ENCODE measurements at regions not wholly inside any gene's neighbourhood (a gene's known extent, or its start where the extent isn't known, plus 50 kb on each side); places are given as distances from the start of the nearest gene placed in this dataset.

DNA sequence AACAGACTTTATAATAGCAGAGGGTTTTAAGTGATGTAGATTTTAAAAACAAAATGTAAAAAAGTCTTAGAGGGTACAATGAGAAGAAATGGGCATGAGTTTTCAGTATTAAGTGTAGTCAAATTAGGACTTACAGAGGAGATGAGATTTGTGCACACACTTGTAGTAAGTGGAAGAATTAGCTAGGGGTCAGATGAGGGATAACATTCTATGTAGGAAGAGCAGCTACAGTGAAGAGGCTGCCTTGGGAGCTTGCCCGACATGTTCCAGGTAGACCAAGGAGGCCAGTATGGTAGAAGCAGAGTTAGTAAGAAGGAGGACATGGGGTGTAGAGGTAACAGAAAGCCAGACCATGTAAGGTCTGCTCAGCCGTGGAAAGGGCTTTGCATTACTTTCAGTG, 189.2 kb upstream of the DSEL start:
- H3K9me2 ChIP-seq (replicated peaks; ENCODE audit: control insufficient read depth, low read length): no peaks in the 10 kb centered on the region

DNA sequence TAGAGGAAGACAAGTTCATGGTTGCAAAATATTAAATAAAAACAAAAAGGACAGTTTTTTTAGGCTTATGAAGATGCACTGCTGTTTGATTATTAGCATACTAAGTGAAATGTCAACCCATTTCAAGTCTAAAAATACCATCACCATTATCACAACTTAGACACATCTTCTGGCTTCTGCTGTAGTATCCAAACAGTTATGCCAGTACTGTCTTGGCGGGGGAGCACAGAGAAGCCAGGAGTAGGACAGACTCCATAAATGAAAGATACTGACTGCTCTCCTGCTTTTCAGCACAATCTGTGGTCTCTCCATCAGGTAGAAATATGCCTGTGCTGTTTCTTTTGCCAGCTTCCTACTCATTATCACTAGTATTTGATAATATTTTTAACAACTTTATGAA, 179.2 kb upstream of the DSEL start:
- Histone ChIP-seq H3K27ac (ENCODE audit: low read depth, low read length) (no peak overlapping the region), H3K9me2 (replicated peaks; ENCODE audit: control insufficient read depth, low read length) (no peaks in the 10 kb centered on the region), H3K36me3 (ENCODE audit: control insufficient read depth, low read length) (no peaks in the 10 kb centered on the region), H3K79me2 (ENCODE audit: control insufficient read depth, low read length) (no peaks in the 10 kb centered on the region), H3K4me2 (ENCODE audit: low read length) (no peak overlapping the region), H4K20me1 (ENCODE audit: control insufficient read depth, insufficient read depth, low read depth, low read length) (no peaks in the 10 kb centered on the region), H3K27me3 (ENCODE audit: control insufficient read depth, low read length) (no peaks in the 10 kb centered on the region), H3K9me3 (ENCODE audit: control insufficient read depth, insufficient read depth, low read length) (no peaks in the 10 kb centered on the region), H3F3A (ENCODE audit: control insufficient read depth, insufficient read depth) (no peaks in the 10 kb centered on the region), H3K4me3 (ENCODE audit: low read length) (no peak overlapping the region), H3K4me1 (ENCODE audit: control insufficient read depth, low read length) (no peaks in the 10 kb centered on the region)
- TF ChIP-seq, protein P1, sequence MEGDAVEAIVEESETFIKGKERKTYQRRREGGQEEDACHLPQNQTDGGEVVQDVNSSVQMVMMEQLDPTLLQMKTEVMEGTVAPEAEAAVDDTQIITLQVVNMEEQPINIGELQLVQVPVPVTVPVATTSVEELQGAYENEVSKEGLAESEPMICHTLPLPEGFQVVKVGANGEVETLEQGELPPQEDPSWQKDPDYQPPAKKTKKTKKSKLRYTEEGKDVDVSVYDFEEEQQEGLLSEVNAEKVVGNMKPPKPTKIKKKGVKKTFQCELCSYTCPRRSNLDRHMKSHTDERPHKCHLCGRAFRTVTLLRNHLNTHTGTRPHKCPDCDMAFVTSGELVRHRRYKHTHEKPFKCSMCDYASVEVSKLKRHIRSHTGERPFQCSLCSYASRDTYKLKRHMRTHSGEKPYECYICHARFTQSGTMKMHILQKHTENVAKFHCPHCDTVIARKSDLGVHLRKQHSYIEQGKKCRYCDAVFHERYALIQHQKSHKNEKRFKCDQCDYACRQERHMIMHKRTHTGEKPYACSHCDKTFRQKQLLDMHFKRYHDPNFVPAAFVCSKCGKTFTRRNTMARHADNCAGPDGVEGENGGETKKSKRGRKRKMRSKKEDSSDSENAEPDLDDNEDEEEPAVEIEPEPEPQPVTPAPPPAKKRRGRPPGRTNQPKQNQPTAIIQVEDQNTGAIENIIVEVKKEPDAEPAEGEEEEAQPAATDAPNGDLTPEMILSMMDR (IDR thresholded peaks at IDR 0.05; ENCODE audit: low read depth, low read length, poor library complexity, severe bottlenecking): no peak
- TF ChIP-seq EZH2phosphoT487 (IDR thresholded peaks at IDR 0.05; ENCODE audit: borderline replicate concordance, low read length): no peak

More for the DNA sequence above, 189.2 kb upstream of the DSEL start:
- Histone ChIP-seq H3K36me3 (ENCODE audit: control insufficient read depth, low read length) (no peaks in the 10 kb centered on the region), H3K9me3 (ENCODE audit: control insufficient read depth, insufficient read depth, low read length) (no peaks in the 10 kb centered on the region), H3K4me2 (ENCODE audit: low read length) (no peak overlapping the region), H3K27me3 (ENCODE audit: control insufficient read depth, low read length) (no peaks in the 10 kb centered on the region), H3K4me1 (ENCODE audit: control insufficient read depth, low read length) (no peaks in the 10 kb centered on the region), H4K20me1 (ENCODE audit: control insufficient read depth, insufficient read depth, low read depth, low read length) (no peaks in the 10 kb centered on the region), H3F3A (ENCODE audit: control insufficient read depth, insufficient read depth) (no peaks in the 10 kb centered on the region), H3K4me3 (ENCODE audit: low read length) (no peak overlapping the region), H3K27ac (ENCODE audit: low read depth, low read length) (no peak overlapping the region), H3K79me2 (ENCODE audit: control insufficient read depth, low read length) (no peaks in the 10 kb centered on the region)
- TF ChIP-seq EZH2phosphoT487 (IDR thresholded peaks at IDR 0.05; ENCODE audit: borderline replicate concordance, low read length): no peak
- TF ChIP-seq, protein P1 (IDR thresholded peaks at IDR 0.05; ENCODE audit: low read depth, low read length, poor library complexity, severe bottlenecking): no peak

DNA sequence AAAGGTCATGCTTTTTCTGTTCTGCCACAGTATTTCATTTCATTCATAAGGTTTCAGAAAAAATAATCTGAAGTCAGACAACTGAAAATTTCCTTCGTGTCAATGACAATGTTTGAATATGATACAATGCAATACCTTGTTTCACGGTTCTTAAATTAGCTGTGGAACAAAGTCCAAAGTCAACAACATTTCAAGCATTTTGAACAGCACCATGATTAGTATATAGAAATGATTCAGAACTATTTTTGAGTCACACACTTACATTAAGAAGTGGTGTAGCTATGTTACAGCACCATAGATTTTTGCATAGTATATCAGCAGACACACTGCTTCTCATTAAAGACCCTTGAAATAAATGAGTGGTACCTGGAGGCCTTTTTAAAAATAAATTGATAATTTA, 178.3 kb upstream of the DSEL start:
- H3F3A ChIP-seq (ENCODE audit: control insufficient read depth, insufficient read depth): no peaks in the 10 kb centered on the region
- TF ChIP-seq, protein P1 (IDR thresholded peaks at IDR 0.05; ENCODE audit: low read depth, low read length, poor library complexity, severe bottlenecking): no peak
- no peak for TF ChIP-seq EZH2phosphoT487 (IDR thresholded peaks at IDR 0.05; ENCODE audit: borderline replicate concordance, low read length)
- no peaks in the 10 kb centered on the region for H3K36me3 ChIP-seq (ENCODE audit: control insufficient read depth, low read length)
- H4K20me1 ChIP-seq (ENCODE audit: control insufficient read depth, insufficient read depth, low read depth, low read length): no peaks in the 10 kb centered on the region
- no peak overlapping the region for H3K4me2 ChIP-seq (ENCODE audit: low read length)
- no peaks in the 10 kb centered on the region for H3K9me2 ChIP-seq (replicated peaks; ENCODE audit: control insufficient read depth, low read length)
- H3K27me3 ChIP-seq (ENCODE audit: control insufficient read depth, low read length): no peaks in the 10 kb centered on the region
- no peaks in the 10 kb centered on the region for H3K79me2 ChIP-seq (ENCODE audit: control insufficient read depth, low read length)
- no peaks in the 10 kb centered on the region for H3K4me1 ChIP-seq (ENCODE audit: control insufficient read depth, low read length)
- H3K9me3 ChIP-seq (ENCODE audit: control insufficient read depth, insufficient read depth, low read length): no peaks in the 10 kb centered on the region
- no peak overlapping the region for H3K27ac ChIP-seq (ENCODE audit: low read depth, low read length)
- H3K4me3 ChIP-seq (ENCODE audit: low read length): no peak overlapping the region

DNA sequence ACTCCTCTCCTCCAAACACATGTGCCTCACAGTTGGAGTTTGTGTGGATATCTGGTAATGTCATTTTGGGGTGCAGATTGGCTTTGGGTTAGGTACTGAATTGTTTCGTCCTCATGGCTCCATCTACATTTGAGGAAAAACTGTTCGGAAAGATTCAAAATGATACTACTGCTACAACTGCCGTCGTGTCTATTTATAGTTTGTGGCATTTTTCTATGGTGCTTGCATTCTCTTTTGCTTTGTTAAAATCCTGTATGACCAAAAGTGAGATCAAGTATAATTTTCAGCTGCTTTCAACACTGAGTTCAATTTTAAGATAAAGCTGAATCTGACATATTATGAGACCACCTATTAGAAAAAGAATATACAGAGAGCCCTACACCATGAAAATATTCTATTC, 176.3 kb upstream of the DSEL start:
- no peak for TF ChIP-seq EZH2phosphoT487 (IDR thresholded peaks at IDR 0.05; ENCODE audit: borderline replicate concordance, low read length)
- TF ChIP-seq, protein P1 (IDR thresholded peaks at IDR 0.05; ENCODE audit: low read depth, low read length, poor library complexity, severe bottlenecking): no peak

More for the DNA sequence above, 176.3 kb upstream of the DSEL start:
- no peaks in the 10 kb centered on the region for H3K79me2 ChIP-seq (ENCODE audit: control insufficient read depth, low read length)
- H3K4me1 ChIP-seq (ENCODE audit: control insufficient read depth, low read length): no peaks in the 10 kb centered on the region
- H3K27ac ChIP-seq (ENCODE audit: low read depth, low read length): no peak overlapping the region
- H3K36me3 ChIP-seq (ENCODE audit: control insufficient read depth, low read length): no peaks in the 10 kb centered on the region
- H3K4me2 ChIP-seq (ENCODE audit: low read length): no peak overlapping the region
- H3K9me3 ChIP-seq (ENCODE audit: control insufficient read depth, insufficient read depth, low read length): no peaks in the 10 kb centered on the region
- H3K27me3 ChIP-seq (ENCODE audit: control insufficient read depth, low read length): no peaks in the 10 kb centered on the region
- no peaks in the 10 kb centered on the region for H3F3A ChIP-seq (ENCODE audit: control insufficient read depth, insufficient read depth)
- H3K4me3 ChIP-seq (ENCODE audit: low read length): no peak overlapping the region
- no peaks in the 10 kb centered on the region for H4K20me1 ChIP-seq (ENCODE audit: control insufficient read depth, insufficient read depth, low read depth, low read length)
- no peaks in the 10 kb centered on the region for H3K9me2 ChIP-seq (replicated peaks; ENCODE audit: control insufficient read depth, low read length)
